Ishikawa (cell line): ENCODE measurements at regions not wholly inside any gene's neighbourhood (a gene's known extent, or its start where the extent isn't known, plus 50 kb on each side); places are given as distances from the start of the nearest gene placed in this dataset.

Experiments used
- CEBPB ChIP-seq: IDR thresholded peaks from 2 replicates; pipeline ENCODE4 v1.6.1; 2012
- CREB1 ChIP-seq: IDR thresholded peaks from 2 replicates; pipeline ENCODE4 v1.6.1; 2012; ENCODE audit warnings: low read depth
- EGR1 ChIP-seq: IDR thresholded peaks from 2 replicates; pipeline ENCODE4 v1.6.1; 2012
- EP300 ChIP-seq: IDR thresholded peaks from 2 replicates; pipeline ENCODE4 v1.6.1; 2012; ENCODE audit warnings: borderline replicate concordance
- FOXM1 ChIP-seq: IDR thresholded peaks from 2 replicates; pipeline ENCODE4 v1.6.1; 2012; ENCODE audit warnings: low read depth, borderline replicate concordance
- NFIC ChIP-seq: IDR thresholded peaks from 2 replicates; pipeline ENCODE4 v1.6.1; 2012
- RAD21 ChIP-seq: IDR thresholded peaks from 2 replicates; pipeline ENCODE4 v1.6.1; 2012; ENCODE audit warnings: low read depth
- REST ChIP-seq: IDR thresholded peaks from 2 replicates; pipeline ENCODE4 v1.6.1; 2012; ENCODE audit warnings: low read depth, mild to moderate bottlenecking
- TAF1 ChIP-seq: IDR thresholded peaks from 2 replicates; pipeline ENCODE4 v1.6.1; 2012; ENCODE audit warnings: low read depth, mild to moderate bottlenecking
- TCF12 ChIP-seq: IDR thresholded peaks from 2 replicates; pipeline ENCODE4 v1.6.1; 2012; ENCODE audit warnings: low read depth
- TEAD4 ChIP-seq: IDR thresholded peaks from 2 replicates; pipeline ENCODE4 v1.6.1; 2012
- YY1 ChIP-seq: IDR thresholded peaks from 2 replicates; pipeline ENCODE4 v1.6.1; 2012; ENCODE audit warnings: low read depth
- ZBTB7A ChIP-seq: IDR thresholded peaks from 2 replicates; pipeline ENCODE4 v1.6.1; 2012; ENCODE audit warnings: low read depth
- TF ChIP-seq, protein P1 (sequence below): IDR thresholded peaks from 2 replicates; pipeline ENCODE4 v1.6.1; 2012
- TF ChIP-seq, protein P2 (sequence below): IDR thresholded peaks from 2 replicates; pipeline ENCODE4 v1.6.1; 2012

DNA sequence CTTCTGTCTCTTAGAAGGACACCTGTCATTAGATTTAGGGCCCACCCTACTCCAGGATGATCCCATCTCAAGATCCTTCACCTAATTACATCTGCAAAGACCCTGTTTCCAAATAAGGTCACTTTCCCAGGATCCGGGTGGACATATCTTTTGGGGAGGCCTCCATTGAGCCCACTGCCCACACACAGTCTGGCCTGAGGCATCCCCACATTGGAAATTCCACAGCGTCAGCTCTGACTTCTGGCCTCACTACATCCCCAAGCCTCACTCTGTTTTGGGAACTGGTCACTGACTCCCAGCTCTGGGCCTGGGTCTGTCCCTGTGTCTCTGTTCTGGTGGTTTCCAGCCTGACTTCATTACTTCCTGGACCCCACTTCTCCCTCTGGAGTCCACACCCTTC lies 285.5 kb downstream of the CRLF2 start:
- TF ChIP-seq TEAD4, result no peak
- TF ChIP-seq YY1, result no peak
- TF ChIP-seq EP300, result no peak
- no peak for TF ChIP-seq ZBTB7A
- TF ChIP-seq REST, result no peak
- TF ChIP-seq FOXM1, result no peak
- no peak for TF ChIP-seq TCF12
- TF ChIP-seq, protein P1, sequence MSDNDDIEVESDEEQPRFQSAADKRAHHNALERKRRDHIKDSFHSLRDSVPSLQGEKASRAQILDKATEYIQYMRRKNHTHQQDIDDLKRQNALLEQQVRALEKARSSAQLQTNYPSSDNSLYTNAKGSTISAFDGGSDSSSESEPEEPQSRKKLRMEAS, result no peak
- no peak for TF ChIP-seq NFIC
- no peak for TF ChIP-seq CEBPB
- TF ChIP-seq TAF1, result no peak
- no peak for TF ChIP-seq EGR1
- TF ChIP-seq, protein P2, sequence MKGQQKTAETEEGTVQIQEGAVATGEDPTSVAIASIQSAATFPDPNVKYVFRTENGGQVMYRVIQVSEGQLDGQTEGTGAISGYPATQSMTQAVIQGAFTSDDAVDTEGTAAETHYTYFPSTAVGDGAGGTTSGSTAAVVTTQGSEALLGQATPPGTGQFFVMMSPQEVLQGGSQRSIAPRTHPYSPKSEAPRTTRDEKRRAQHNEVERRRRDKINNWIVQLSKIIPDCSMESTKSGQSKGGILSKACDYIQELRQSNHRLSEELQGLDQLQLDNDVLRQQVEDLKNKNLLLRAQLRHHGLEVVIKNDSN, result no peak

- TF ChIP-seq, protein P1, result no peak
- no peak for TF ChIP-seq FOXM1
- no peak for TF ChIP-seq TAF1
- TF ChIP-seq, protein P2, result no peak
- no peak for TF ChIP-seq RAD21
Measured at GRCh38 chrX:926070-926469, 286.4 kb downstream of the CRLF2 start.

DNA sequence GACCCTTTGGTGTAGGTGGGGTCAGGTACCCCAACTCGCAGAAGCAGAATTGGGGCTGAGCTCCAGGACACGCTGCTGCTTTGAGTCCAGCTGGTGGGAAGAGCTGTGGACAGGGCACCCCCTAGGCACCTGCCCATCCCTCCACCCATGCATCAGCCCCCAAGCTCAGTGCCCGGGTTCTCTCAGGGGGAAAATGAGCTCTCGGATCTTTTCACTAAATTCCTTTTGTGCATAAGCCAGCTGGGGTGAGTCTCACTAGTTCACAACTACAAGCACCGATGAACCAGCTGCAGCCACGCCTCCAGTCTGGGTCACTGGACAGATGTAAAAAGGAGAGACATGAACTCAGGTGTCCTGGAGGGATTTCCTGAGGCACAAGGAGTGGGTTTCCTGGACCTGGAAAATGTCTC lies 286.8 kb downstream of the CRLF2 start:
- no peak for TF ChIP-seq TCF12
- no peak for TF ChIP-seq FOXM1
- TF ChIP-seq, protein P2, result no peak
- no peak for TF ChIP-seq REST

DNA sequence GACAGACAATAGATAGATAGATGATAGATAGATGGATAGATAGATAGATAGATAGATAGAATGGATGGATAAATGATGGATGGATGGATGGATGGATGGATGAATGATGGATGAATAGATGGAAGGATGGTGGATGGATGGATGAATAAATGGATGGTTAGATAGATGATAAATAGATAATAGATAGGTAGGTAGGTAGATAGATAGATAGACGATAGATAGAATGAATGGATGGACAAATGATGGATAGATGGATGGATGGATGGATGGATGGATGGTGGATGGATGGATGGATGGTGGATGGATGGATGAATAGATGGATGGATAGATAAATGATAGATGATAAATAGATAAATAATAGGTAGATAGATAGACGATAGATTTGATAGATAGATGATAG lies 287.4 kb downstream of the CRLF2 start:
- TF ChIP-seq FOXM1, result no peak
- TF ChIP-seq EGR1, result no peak
- TF ChIP-seq EP300, result no peak
- no peak for TF ChIP-seq TCF12
- TF ChIP-seq YY1, result no peak
- TF ChIP-seq CEBPB, result no peak
- no peak for TF ChIP-seq TAF1
- TF ChIP-seq, protein P2, result no peak
- TF ChIP-seq REST, result no peak
- TF ChIP-seq NFIC, result no peak

DNA sequence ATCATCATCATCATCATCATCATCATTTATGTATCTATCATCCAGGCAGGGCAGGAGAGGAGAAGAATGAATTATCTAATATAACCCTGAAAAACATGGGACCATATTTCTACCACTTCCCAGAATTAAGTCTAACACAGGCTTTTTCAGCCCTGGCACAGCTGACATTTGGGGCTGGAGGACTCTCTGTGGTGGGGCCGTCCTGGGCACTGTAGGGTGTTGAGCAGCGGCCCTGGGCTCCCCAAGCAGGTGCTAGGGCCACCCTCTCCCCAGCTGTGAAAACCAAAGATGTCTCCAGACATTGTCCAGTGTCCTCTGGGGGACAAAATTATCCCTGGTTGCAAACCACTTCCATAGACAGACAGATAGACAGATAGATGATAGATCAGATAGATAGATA lies 288.4 kb downstream of the CRLF2 start:
- TF ChIP-seq EP300 (no peak), ZBTB7A (no peak), TEAD4 (no peak), CREB1 (no peak), EGR1 (no peak)
- TF ChIP-seq, protein P1, result no peak
